ENCODE measurements at regions not wholly inside any gene's neighbourhood (a gene's known extent, or its start where the extent isn't known, plus 50 kb on each side); places are given as distances from the start of the nearest gene placed in this dataset.
"Not testable (repeated sequence)": the region's sequence is repeated elsewhere in the genome, so short reads cannot be mapped to it uniquely, and the experiment has no call there.

GRCh38 chrX:110519501-110519900 is 160.9 kb downstream of the RTL9 start:
- no peak for DNase-seq

GRCh38 chrX:110519906-110520452 is 161.3 kb downstream of the RTL9 start:
- DNase-seq = no peak

GRCh38 chrX:110520652-110521051 is 162.0 kb downstream of the RTL9 start:
- DNase-seq = not testable (repeated sequence)

- no peak for DNase-seq
These were observed 173.4 kb downstream of the RTL9 start for GRCh38 chrX:110531873-110532580.

GRCh38 chrX:110532581-110532931 is 173.9 kb downstream of the RTL9 start:
- no peak for DNase-seq

GRCh38 chrX:110536816-110537215 is 178.2 kb downstream of the RTL9 start:
- no peak for DNase-seq

- no peak for DNase-seq
These were observed 182.6 kb downstream of the RTL9 start for GRCh38 chrX:110541266-110541665.

GRCh38 chrX:110550854-110551253 is 192.2 kb downstream of the RTL9 start:
- not testable (repeated sequence) for DNase-seq

- no peak for DNase-seq
These were observed 199.2 kb downstream of the RTL9 start for GRCh38 chrX:110557864-110558263.

GRCh38 chrX:110558406-110558805 is 199.8 kb downstream of the RTL9 start:
- DNase-seq = no peak

- no peak for DNase-seq
These were observed 202.4 kb downstream of the RTL9 start for GRCh38 chrX:110561034-110561433.

- DNase-seq = no peak
These were observed 204.6 kb downstream of the RTL9 start for GRCh38 chrX:110563282-110563681.

- no peak for DNase-seq
These were observed 209.8 kb downstream of the RTL9 start for GRCh38 chrX:110568441-110568840.

- no peak for DNase-seq
These were observed 210.9 kb downstream of the RTL9 start for GRCh38 chrX:110569506-110569905.

- no peak for DNase-seq
These were observed 217.3 kb downstream of the CHRDL1 start for GRCh38 chrX:110578270-110578669.

- DNase-seq = no peak
These were observed 211.5 kb downstream of the CHRDL1 start for GRCh38 chrX:110584083-110584482.

- DNase-seq = no peak
These were observed 207.5 kb downstream of the CHRDL1 start for GRCh38 chrX:110588164-110588563.

- DNase-seq = no peak
These were observed 206.8 kb downstream of the CHRDL1 start for GRCh38 chrX:110588853-110589252.

GRCh38 chrX:110600745-110601310 is 194.8 kb downstream of the CHRDL1 start:
- DNase-seq = no peak

- DNase-seq = no peak
These were observed 181.0 kb downstream of the CHRDL1 start for GRCh38 chrX:110614596-110614995.

Data from NCI-H1694 treated with DMSO at 0.1 percent for 48 hours (cell line).